Esophagus mucosa (tissue), 1 donor: ENCODE measurements at regions not wholly inside any gene's neighbourhood (a gene's known extent, or its start where the extent isn't known, plus 50 kb on each side); places are given as distances from the start of the nearest gene placed in this dataset.

Experiments
- ATAC-seq: fragments of 200-7000 bp; cut with Tn5 transposase; one replicate; pipeline ENCODE4 v1.9.1; 2020
- donor health status: DM: yes; HTN: yes; CAD: no.

- ATAC-seq: peak; percentile 92
Observed at GRCh38 chr6:23980965-23981364, 145.1 kb upstream of the NRSN1 start.

- no peak for ATAC-seq
Observed at GRCh38 chr6:23981923-23982322, 144.1 kb upstream of the NRSN1 start.

GRCh38 chr6:23983735-23984134, 142.3 kb upstream of the NRSN1 start:
- no peak for ATAC-seq

- no peak for ATAC-seq
Observed at GRCh38 chr6:23985015-23985414, 141.0 kb upstream of the NRSN1 start.

GRCh38 chr6:23989885-23990533, 136.0 kb upstream of the NRSN1 start:
- no peak for ATAC-seq

- no peak for ATAC-seq
Observed at GRCh38 chr6:23994013-23994412, 132.0 kb upstream of the NRSN1 start.

- peak; percentile 89 for ATAC-seq
Observed at GRCh38 chr6:24004062-24004461, 122.0 kb upstream of the NRSN1 start.

GRCh38 chr6:24004659-24005058, 121.4 kb upstream of the NRSN1 start:
- no peak for ATAC-seq

GRCh38 chr6:24006254-24006653, 119.8 kb upstream of the NRSN1 start:
- no peak for ATAC-seq

- ATAC-seq: no peak
Observed at GRCh38 chr6:24009319-24009718, 116.7 kb upstream of the NRSN1 start.

GRCh38 chr6:24010133-24010532, 115.9 kb upstream of the NRSN1 start:
- no peak for ATAC-seq

- ATAC-seq: no peak
Observed at GRCh38 chr6:24016286-24016685, 109.7 kb upstream of the NRSN1 start.

- ATAC-seq: no peak
Observed at GRCh38 chr6:24016857-24017256, 109.2 kb upstream of the NRSN1 start.

GRCh38 chr6:24019393-24019792, 106.6 kb upstream of the NRSN1 start:
- ATAC-seq: no peak

- ATAC-seq: no peak
Observed at GRCh38 chr6:24019830-24020229, 106.2 kb upstream of the NRSN1 start.

GRCh38 chr6:24026050-24026449, 100.0 kb upstream of the NRSN1 start:
- no peak for ATAC-seq

- ATAC-seq: no peak
Observed at GRCh38 chr6:24031496-24031895, 94.5 kb upstream of the NRSN1 start.

- ATAC-seq: no peak
Observed at GRCh38 chr6:24032896-24033688, 92.9 kb upstream of the NRSN1 start.

- ATAC-seq: no peak
Observed at GRCh38 chr6:24043848-24044247, 82.2 kb upstream of the NRSN1 start.

- ATAC-seq: no peak
Observed at GRCh38 chr6:24051942-24052589, 73.9 kb upstream of the NRSN1 start.

- ATAC-seq: no peak
Observed at GRCh38 chr6:24052590-24052961, 73.4 kb upstream of the NRSN1 start.

GRCh38 chr6:24053057-24053456, 73.0 kb upstream of the NRSN1 start:
- ATAC-seq: no peak

GRCh38 chr6:24054388-24054787, 71.6 kb upstream of the NRSN1 start:
- no peak for ATAC-seq

GRCh38 chr6:24056567-24056966, 69.4 kb upstream of the NRSN1 start:
- ATAC-seq: no peak
